ENCODE measurements at regions not wholly inside any gene's neighbourhood (a gene's known extent, or its start where the extent isn't known, plus 50 kb on each side); places are given as distances from the start of the nearest gene placed in this dataset.

- ATAC-seq (no peak), DNase-seq (ENCODE audit: low read depth in 1 of 2, low spot score in 1 of 2) (no peak), FAIRE-seq (no peak)
- no peak overlapping the region for H3K4me3 ChIP-seq
- no peak overlapping the region for H3K4me2 ChIP-seq
- H3K27ac ChIP-seq, result no peak overlapping the region
- H3K9me3 ChIP-seq, result no peaks in the 10 kb centered on the region
- ChIA-PET POLR2A (no interaction called here), CTCF (interaction anchor here (1.3 to 1.6 kb wide), 2 partner anchors 16 to 18 kb away, joined by 3 to 4 read pairs; no protein-coding TSS in a partner anchor)
- no peaks in the 10 kb centered on the region for H3K4me1 ChIP-seq
- TF ChIP-seq SMC3 (IDR thresholded peaks at IDR 0.05) (no peak), JUN (IDR thresholded peaks at IDR 0.05) (no peak)
Measured at GRCh38 chr3:59593380-59593779, 543.6 kb upstream of the CFAP20DC start.

- FAIRE-seq, result no peak
- ATAC-seq, result no peak
- CTCF ChIA-PET, result interaction anchor here (1.1 kb wide), 1 partner anchor 277 kb away, joined by 5 read pairs; no protein-coding TSS in a partner anchor
- TF ChIP-seq HDAC2 (IDR thresholded peaks at IDR 0.05), result no peak
- TF ChIP-seq SREBF2 (IDR thresholded peaks at IDR 0.05), result no peak
- no peak for TF ChIP-seq JUNB (IDR thresholded peaks at IDR 0.05)
- no peak for TF ChIP-seq EHF (CRISPR knock-in tag; IDR thresholded peaks at IDR 0.05)
- TF ChIP-seq SMC3 (IDR thresholded peaks at IDR 0.05), result no peak
- no peak for TF ChIP-seq RFX5 (IDR thresholded peaks at IDR 0.05)
- no peak for TF ChIP-seq NPAS2 (CRISPR knock-in tag; IDR thresholded peaks at IDR 0.05; ENCODE audit: borderline replicate concordance)
- no peak for TF ChIP-seq CHD2 (IDR thresholded peaks at IDR 0.05; ENCODE audit: low read length, partially characterized antibody)
- no peak for TF ChIP-seq JUN (IDR thresholded peaks at IDR 0.05)
- TF ChIP-seq FOSB (CRISPR knock-in tag; IDR thresholded peaks at IDR 0.05), result no peak
- no peak for TF ChIP-seq REST (IDR thresholded peaks at IDR 0.05)
- no peak for TF ChIP-seq ZC3H11A (IDR thresholded peaks at IDR 0.05)
- no peak for TF ChIP-seq CTCF (IDR thresholded peaks at IDR 0.05)
- no peak for TF ChIP-seq ZNF302 (CRISPR knock-in tag; IDR thresholded peaks at IDR 0.05)
- TF ChIP-seq ZFP36 (IDR thresholded peaks at IDR 0.05; ENCODE audit: borderline replicate concordance, partially characterized antibody), result no peak
- H3K9me3 ChIP-seq, result 0 out of 3 replicates have a peak, but pooled peaks cover under 1% of the 10 kb centered on the region
- DNase-seq (ENCODE audit: low read depth in 1 of 2, low spot score in 1 of 2), result no peak
- POLR2A ChIA-PET, result no interaction called here
- H3K27ac ChIP-seq, result no peak overlapping the region
- 11% methylated on average over 2 of the region's 2 CpGs for WGBS (ENCODE audit: missing lambda C conversion rate)
- no peak overlapping the region for H3K4me3 ChIP-seq
- H3K4me1 ChIP-seq, result 0 out of 3 replicates have a peak, but pooled peaks cover 6% of the 10 kb centered on the region
- H3K4me2 ChIP-seq, result no peak overlapping the region
Measured at GRCh38 chr3:59580996-59581395, 531.2 kb upstream of the CFAP20DC start.

- Histone ChIP-seq H3K4me1 (0 out of 3 replicates have a peak, but pooled peaks cover 6% of the 10 kb centered on the region), H3K4me2 (no peak overlapping the region), H3K4me3 (no peak overlapping the region), H3K27ac (no peak overlapping the region), H3K9me3 (no peaks in the 10 kb centered on the region)
- FAIRE-seq, result no peak
- 31% methylated on average over 3 of the region's 3 CpGs for WGBS (ENCODE audit: missing lambda C conversion rate)
- no peak for DNase-seq (ENCODE audit: low read depth in 1 of 2, low spot score in 1 of 2)
- POLR2A ChIA-PET, result no interaction called here
- CTCF ChIA-PET, result interaction anchor here (1.1 kb wide), 1 partner anchor 277 kb away, joined by 5 read pairs; no protein-coding TSS in a partner anchor
- no peak for TF ChIP-seq CHD4 (IDR thresholded peaks at IDR 0.05; ENCODE audit: borderline replicate concordance)
- no peak for TF ChIP-seq POLR2A (IDR thresholded peaks at IDR 0.05; ENCODE audit: low read length)
- ATAC-seq, result no peak
Measured at GRCh38 chr3:59580499-59580898, 530.7 kb upstream of the CFAP20DC start.
